ENCODE measurements at regions not wholly inside any gene's neighbourhood (a gene's known extent, or its start where the extent isn't known, plus 50 kb on each side); places are given as distances from the start of the nearest gene placed in this dataset.
A peak's percentile ranks its signal among the peaks of the same experiment; 100 is the strongest.

- DNase-seq (ENCODE audit: low read depth): no peak
Measured at GRCh38 chrX:147405764-147406163, 506.0 kb upstream of the FMR1 start.

- DNase-seq (ENCODE audit: low read depth): no peak
Measured at GRCh38 chrX:147403040-147403439, 508.7 kb upstream of the FMR1 start.

DNA sequence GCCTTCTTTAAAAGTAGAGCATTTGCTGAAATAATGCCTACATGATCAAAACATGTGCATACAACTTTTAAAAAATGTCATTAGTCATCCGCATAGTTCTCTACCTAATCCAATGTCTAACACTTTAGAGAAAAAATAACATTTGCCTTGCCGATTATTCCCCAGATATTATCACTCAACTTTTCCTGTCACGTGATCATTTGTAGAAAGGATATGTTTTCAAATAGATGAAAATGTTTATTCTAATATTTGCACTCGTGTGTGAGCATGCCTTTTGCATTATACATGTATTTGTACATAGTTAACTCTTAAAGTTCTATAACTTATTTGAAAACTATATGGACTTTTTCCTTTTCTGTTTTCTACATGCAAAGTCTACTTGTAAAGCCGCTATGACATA, 533.0 kb upstream of the FMR1 start:
- no peak for DNase-seq (ENCODE audit: low read depth)

DNA sequence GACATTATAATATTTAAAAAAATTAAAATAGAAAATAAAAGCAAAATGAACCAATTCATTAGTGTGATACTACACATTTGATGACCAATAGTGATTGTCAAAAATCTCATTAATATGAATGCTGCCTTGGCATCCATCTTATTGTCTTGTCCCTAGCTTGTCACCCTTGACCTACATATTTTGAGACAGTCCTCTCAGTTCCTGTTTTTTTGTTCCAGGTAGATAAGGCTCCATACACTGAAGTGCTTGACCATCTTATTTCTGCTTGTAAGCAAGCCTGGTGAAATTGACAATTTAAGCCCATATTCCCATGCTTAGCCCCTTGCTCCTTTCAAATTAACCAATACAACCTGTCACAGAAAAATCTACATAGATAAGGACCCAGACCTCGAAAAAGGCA, 534.0 kb upstream of the FMR1 start:
- no peak for DNase-seq (ENCODE audit: low read depth)

DNA sequence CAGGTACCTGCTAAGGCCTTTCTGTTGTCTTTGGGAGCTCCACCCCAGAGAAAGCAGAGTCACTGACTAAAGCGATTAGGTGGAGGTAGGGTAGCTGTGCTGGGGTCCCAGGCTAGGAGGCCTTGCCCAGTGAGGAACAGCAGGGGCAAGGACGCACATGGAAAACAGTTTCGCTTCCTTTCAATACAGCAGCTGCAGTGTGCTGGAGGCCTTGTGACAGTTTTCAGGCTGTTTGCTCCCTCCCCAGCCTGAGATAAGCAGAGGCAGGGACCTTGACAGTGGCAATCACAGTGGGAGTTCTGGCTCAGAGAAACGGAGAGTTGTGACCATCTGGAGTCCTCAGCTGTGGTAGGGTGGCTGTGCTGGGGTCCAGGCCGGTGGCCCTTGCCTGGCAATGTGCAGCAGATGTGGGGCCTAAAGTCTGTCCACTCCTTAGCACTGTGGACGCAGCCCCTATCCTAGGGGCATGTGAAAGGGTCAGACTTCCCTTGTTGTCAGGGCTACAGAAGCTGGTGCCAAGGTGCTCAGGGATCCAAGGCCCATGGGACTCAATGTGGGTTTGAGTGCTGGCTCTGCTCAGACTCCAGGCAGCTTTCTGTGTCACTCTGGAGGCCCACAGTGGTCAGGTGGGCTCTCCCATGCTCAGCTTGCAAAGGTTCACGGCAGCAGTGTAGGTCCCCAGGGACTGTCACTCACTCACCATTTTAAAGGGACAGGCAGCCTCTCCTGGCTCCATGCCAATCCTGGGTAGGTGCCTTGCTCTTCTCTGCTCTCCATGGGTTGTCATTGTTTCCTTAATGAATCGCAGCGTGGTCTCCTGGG, 534.9 kb upstream of the FMR1 start:
- no peak for DNase-seq (ENCODE audit: low read depth)

DNA sequence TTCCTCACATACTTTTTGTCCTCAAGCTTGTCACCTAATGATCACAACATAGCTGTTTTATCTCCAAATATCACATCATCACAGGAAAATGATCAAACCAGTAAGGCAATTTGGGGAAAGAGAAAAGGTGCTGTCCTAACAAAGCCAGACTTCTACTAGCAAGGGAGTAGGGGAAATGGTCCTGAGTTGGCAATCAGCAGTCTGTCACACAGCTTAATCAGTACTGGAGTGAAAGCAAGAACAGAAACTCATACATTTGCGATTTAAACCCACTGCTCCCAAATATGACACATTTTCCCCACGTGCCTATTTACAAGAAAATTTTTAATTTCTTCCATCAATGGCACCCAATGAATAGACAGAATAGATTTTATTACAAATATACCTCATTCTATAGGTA, 546.8 kb upstream of the FMR1 start:
- no peak for DNase-seq (ENCODE audit: low read depth)

DNA sequence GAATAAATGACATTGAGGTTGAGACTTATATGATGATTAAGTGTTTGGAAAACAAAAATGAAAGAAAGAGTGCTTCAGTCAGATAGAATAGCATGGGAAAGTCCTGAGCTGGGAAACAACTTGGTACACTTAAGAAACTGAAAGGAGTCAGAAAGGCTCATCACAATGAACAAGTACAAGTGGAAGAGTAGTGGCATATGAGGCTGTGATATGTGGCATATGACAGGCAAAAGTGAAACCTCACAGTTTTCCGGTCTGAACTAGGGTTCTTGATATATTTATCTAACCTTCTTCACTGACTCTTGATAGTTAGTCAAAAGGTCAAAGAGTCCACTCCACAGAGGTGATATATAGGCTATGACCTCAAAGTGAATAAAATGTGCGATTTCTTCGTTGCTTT, 537.1 kb upstream of the CXorf51A start:
- DNase-seq (ENCODE audit: low read depth): no peak

DNA sequence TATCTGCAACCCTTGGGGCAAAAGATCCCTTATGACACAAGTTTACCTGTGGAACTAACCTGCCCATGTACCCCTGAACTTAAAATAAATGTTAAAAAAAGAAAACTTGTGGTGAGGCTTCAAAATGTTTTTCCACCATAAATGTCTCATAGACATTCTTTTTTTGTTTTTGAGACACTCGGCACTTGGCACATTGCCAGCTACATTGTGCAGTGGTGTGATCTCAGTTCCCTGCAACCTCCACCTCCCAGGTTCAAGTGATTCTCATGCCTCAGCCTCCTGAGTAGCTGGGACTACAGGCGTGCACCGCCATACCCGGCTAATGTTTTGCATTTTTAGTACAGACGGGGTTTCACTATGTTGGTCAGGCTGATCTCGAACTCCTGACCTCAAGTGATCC, 528.9 kb upstream of the CXorf51A start:
- no peak for DNase-seq (ENCODE audit: low read depth)

GRCh38 chrX:147342197-147342596, 527.7 kb upstream of the CXorf51A start:
- no peak for DNase-seq (ENCODE audit: low read depth)

DNA sequence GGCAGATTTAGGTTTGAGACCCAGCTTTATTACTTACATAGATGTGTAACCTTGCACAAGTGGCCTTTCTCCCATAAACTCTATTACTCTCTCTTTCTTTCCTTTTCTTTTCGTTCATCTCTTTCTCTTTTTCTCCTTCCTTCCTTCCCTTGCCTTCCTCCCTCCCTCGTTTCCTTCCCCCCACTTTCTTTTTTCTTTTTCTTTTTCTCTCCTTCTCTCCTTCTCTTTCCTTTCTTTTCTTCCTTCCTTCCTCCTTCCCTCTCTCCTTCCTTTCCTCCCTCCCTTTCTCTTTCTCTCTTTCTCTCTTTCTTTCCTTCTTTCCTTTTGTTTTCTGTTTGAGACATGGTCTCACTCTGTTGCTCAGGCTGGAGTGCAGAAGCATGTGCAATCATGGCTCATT, 526.4 kb upstream of the CXorf51A start:
- DNase-seq (ENCODE audit: low read depth): no peak

DNA sequence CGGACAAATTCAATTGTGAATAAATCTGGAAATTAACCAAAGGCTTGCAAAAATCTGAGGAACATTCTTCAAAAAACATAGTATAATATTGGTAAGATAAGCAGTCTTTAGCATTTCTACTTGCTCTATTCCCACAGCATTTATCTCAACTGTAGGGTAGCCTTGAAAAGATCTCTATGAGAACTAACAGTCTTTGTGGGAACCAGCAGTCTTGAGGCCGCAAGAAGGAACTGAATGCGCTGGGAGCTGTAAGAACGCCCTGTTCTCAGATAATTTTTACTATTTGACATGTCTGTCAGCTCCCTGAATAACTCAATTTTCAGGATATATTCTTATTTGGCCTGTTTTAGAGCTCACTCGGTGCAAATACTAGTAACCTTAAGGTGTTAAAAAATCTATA, 519.3 kb upstream of the CXorf51A start:
- DNase-seq (ENCODE audit: low read depth): no peak

- DNase-seq (ENCODE audit: low read depth): peak; percentile 15
Measured at GRCh38 chrX:147322496-147322895, 508.0 kb upstream of the CXorf51A start.

DNA sequence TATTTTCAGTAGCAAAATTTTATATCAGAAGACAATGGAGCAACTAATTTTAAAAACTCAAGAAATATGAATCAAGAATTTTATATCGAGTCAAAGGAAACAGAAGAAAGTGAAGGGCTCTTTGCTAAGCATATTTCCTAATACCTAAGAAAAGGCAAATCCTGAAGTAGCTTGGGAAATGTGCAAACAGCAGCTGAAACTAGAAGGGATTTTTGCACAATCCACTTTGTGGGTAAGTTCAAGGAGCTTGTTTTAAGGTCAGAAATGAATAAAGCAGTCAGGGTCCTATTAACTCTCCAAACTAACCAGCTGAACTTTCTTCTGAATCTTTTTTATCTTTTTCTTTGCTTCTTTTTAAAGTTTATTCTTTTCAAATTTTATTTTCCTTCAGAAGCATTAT, 500.9 kb upstream of the CXorf51A start:
- no peak for DNase-seq (ENCODE audit: low read depth)
